COLO829 (cell line): ENCODE measurements at regions not wholly inside any gene's neighbourhood (a gene's known extent, or its start where the extent isn't known, plus 50 kb on each side); places are given as distances from the start of the nearest gene placed in this dataset.
"Not testable (repeated sequence)": the region's sequence is repeated elsewhere in the genome, so short reads cannot be mapped to it uniquely, and the experiment has no call there.

Experiments used
- DNase-seq: peaks from one replicate; pipeline ENCODE4 v3.0.0; 2012; ENCODE audit warnings: low spot score

GRCh38 chr2:226327830-226328229 lies 471.8 kb downstream of the IRS1 start:
- DNase-seq, result no peak

GRCh38 chr2:226325526-226325925 lies 474.1 kb downstream of the IRS1 start:
- no peak for DNase-seq

- no peak for DNase-seq
Measured at GRCh38 chr2:226320076-226320948, 479.3 kb downstream of the IRS1 start.

GRCh38 chr2:226317970-226318369 lies 481.6 kb downstream of the IRS1 start:
- no peak for DNase-seq

GRCh38 chr2:226313060-226313459 lies 486.6 kb downstream of the IRS1 start:
- no peak for DNase-seq

- no peak for DNase-seq
Measured at GRCh38 chr2:226312155-226312554, 487.5 kb downstream of the IRS1 start.

GRCh38 chr2:226310146-226310545 lies 489.5 kb downstream of the IRS1 start:
- no peak for DNase-seq

GRCh38 chr2:226308986-226309385 lies 490.6 kb downstream of the IRS1 start:
- DNase-seq, result no peak

GRCh38 chr2:226308323-226308680 lies 491.3 kb downstream of the IRS1 start:
- DNase-seq, result no peak

- DNase-seq, result no peak
Measured at GRCh38 chr2:226307487-226308322, 491.9 kb downstream of the IRS1 start.

- DNase-seq, result no peak
Measured at GRCh38 chr2:226306969-226307368, 492.7 kb downstream of the IRS1 start.

GRCh38 chr2:226304308-226304707 lies 495.3 kb downstream of the IRS1 start:
- DNase-seq, result no peak

GRCh38 chr2:226303707-226304106 lies 495.9 kb downstream of the IRS1 start:
- no peak for DNase-seq

- no peak for DNase-seq
Measured at GRCh38 chr2:226300196-226300886, 499.3 kb downstream of the IRS1 start.

GRCh38 chr2:226299771-226300170 lies 499.8 kb downstream of the IRS1 start:
- DNase-seq, result no peak

GRCh38 chr2:226295681-226296080 lies 503.9 kb downstream of the IRS1 start:
- no peak for DNase-seq

GRCh38 chr2:226295123-226295522 lies 504.5 kb downstream of the IRS1 start:
- no peak for DNase-seq

GRCh38 chr2:226291281-226291680 lies 508.3 kb downstream of the IRS1 start:
- not testable (repeated sequence) for DNase-seq

- no peak for DNase-seq
Measured at GRCh38 chr2:226286916-226287315, 512.7 kb downstream of the IRS1 start.

GRCh38 chr2:226283796-226284195 lies 515.8 kb downstream of the IRS1 start:
- no peak for DNase-seq

GRCh38 chr2:226282151-226282550 lies 517.5 kb downstream of the IRS1 start:
- no peak for DNase-seq

GRCh38 chr2:226280136-226280535 lies 519.5 kb downstream of the IRS1 start:
- DNase-seq, result not testable (repeated sequence)

GRCh38 chr2:226275215-226275614 lies 524.4 kb downstream of the IRS1 start:
- DNase-seq, result no peak
